Adrenal gland (tissue), 5 donors: ENCODE measurements at regions not wholly inside any gene's neighbourhood (a gene's known extent, or its start where the extent isn't known, plus 50 kb on each side); places are given as distances from the start of the nearest gene placed in this dataset.

Source experiments
- CTCF ChIP-seq, 6 experiments: fragments of 450-650 bp in 4 of 6; fragments of 200-600 bp in 2 of 6; sonication (generic) in 1 of 6; IDR thresholded peaks; 1 replicate in 5 of 6; 2 replicates in 1 of 6; pipeline versions ENCODE4 v1.5.1 to v1.8.0; 2016 to 2021; ENCODE audit warnings: antibody characterized with exemption in 6 of 6, mild to moderate bottlenecking in 2 of 6, moderate library complexity in 1 of 6
- POLR2A ChIP-seq, 2 donors: fragments of 450-650 bp; IDR thresholded peaks; one replicate each; pipeline ENCODE4 v1.6.1; 2017; ENCODE audit warnings: antibody characterized with exemption in 2 of 2, mild to moderate bottlenecking in 2 of 2, moderate library complexity in 1 of 2
- donor health status: DM: no; HTN: no; CAD: no.

- TF ChIP-seq CTCF (IDR thresholded peaks at IDR 0.05): no peak
- TF ChIP-seq POLR2A (IDR thresholded peaks at IDR 0.05): no peak
Observed at GRCh38 chr6:15776458-15776980, 113.7 kb upstream of the DTNBP1 start.
